H54 (cell line): ENCODE measurements at regions not wholly inside any gene's neighbourhood (a gene's known extent, or its start where the extent isn't known, plus 50 kb on each side); places are given as distances from the start of the nearest gene placed in this dataset.
"Not testable (repeated sequence)": the region's sequence is repeated elsewhere in the genome, so short reads cannot be mapped to it uniquely, and the experiment has no call there.

Source experiments
- DNase-seq: peaks from one replicate; pipeline ENCODE4 v3.0.0; 2011; ENCODE audit warnings: low spot score, mixed read lengths; ENCODE audit not compliant: insufficient read length
- FAIRE-seq: peaks from 3 replicates; lab custom pipeline; 2011; peaks lifted over from hg19 to GRCh38; lab: Jason Lieb, UNC
- POLR2A ChIP-seq: IDR thresholded peaks from 2 replicates; pipeline ENCODE4 v1.6.1; 2011; ENCODE audit warnings: low read depth, mild to moderate bottlenecking, low read length

DNA sequence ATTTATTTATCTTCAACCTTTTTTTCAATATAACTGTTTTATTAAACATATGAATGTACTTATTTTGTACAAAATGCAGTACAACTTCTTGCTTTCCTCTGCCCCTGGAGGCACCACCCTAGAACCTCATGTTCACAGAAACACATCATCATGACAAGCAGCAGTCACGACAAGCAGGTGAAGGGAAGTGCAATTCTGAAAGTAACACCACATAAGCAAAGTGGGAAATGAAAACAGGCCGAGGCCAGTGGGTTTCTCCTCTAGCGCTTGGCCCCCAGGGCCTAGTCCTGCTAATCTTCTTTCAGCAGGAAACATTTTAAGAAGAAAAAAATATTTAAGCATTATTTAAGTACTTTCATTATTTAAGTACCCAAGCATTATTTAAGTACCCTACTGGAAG, 598.1 kb downstream of the SH2D4B start:
- no peak for FAIRE-seq
- DNase-seq = no peak
- no peak for TF ChIP-seq POLR2A

DNA sequence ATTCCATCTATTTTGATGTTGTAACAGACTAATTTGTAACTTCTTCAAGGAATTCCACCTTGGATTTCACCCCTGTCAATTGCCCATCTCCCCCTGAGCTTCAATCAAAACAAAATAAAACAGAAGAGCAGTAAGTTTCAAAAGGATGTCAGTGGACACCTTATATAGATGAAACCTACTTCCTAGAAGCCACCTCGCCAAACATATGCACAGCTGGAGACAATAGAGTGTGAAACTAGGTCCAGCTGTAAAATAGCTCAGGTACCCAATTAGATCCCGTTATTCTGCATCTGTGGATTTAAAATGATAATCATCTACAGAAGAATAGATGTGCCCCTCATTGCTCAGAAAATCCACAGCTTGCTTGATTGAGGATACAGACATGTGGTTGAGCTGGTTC, 598.6 kb downstream of the SH2D4B start:
- FAIRE-seq (no peak), DNase-seq (no peak)
- TF ChIP-seq POLR2A = no peak

DNA sequence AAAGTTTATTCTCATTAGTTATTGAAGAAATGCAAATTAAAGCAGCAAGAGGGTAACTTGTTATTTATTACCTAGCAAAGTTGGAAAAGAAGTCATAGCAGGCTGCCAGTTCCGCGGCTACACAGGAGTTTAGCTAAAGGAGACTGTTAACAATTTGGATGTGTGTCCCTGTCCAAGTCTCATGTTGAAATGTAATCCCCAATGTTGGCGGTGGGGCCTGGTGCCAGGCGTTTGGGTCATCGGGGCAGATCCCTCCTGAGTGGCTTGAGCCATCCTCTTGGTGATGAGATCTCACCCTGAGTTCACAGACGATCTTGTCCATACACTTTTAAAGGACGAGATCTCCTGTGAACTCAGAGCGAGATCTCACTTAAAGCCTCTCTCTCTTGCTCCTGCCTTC, 608.3 kb downstream of the SH2D4B start:
- FAIRE-seq (no peak), DNase-seq (no peak)
- no peak for TF ChIP-seq POLR2A

DNA sequence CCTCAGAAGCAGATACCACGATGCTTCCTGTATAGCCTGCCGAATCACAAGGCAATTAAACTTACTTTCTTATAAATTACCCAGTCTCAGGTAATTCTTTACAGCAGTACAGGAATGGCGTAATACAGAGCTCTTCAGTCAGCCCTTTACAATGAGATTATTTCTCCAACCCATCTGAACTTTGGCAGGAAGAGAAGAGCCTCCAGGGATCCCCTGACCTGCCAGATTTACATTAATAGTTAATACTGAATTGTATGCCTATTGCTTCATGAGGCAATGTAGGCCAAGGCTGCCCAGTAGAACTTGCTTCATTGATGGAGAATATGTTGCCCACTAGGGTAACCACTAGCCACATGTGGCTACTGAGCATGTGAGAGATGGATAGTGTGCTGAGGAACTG, 608.7 kb downstream of the SH2D4B start:
- TF ChIP-seq POLR2A = no peak
- no peak for DNase-seq
- FAIRE-seq = no peak

DNA sequence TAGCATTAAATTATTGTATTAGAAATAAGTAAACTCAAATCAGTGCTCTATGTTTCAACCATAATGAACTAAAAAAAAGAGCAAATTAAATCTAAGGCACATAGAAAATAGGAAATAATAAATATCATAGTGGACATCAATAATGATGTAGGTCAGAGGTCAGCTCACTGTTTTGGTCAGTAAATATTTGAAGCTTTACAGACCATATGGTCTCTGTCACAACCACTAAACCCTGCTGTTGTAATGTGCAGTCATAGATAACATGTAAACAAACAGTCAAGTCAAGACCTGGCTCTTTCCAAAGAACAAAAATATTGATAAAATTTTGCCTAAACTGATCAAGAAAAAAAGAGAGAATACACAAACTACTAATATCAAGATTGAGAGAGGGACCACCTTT, 615.0 kb downstream of the SH2D4B start:
- FAIRE-seq = no peak
- DNase-seq = no peak
- no peak for TF ChIP-seq POLR2A

DNA sequence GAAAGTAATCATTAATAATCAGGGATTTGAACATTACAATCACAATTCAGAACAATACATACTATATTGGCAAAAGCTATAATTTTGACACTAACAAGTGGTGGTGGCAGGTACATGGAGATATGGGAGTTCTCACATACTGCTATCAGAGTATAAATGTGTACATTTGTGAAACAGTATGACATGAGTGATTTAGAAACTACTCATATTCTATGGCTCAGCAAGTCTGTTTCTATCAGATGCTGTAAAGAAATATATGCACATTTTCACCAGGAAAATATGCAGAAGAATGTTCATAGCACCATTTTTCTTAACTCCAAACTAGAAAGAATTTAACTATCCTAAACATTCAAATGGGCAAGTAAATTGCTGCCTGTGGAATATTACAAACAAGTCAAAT, 620.0 kb downstream of the SH2D4B start:
- no peak for DNase-seq
- no peak for TF ChIP-seq POLR2A
- FAIRE-seq = no peak

DNA sequence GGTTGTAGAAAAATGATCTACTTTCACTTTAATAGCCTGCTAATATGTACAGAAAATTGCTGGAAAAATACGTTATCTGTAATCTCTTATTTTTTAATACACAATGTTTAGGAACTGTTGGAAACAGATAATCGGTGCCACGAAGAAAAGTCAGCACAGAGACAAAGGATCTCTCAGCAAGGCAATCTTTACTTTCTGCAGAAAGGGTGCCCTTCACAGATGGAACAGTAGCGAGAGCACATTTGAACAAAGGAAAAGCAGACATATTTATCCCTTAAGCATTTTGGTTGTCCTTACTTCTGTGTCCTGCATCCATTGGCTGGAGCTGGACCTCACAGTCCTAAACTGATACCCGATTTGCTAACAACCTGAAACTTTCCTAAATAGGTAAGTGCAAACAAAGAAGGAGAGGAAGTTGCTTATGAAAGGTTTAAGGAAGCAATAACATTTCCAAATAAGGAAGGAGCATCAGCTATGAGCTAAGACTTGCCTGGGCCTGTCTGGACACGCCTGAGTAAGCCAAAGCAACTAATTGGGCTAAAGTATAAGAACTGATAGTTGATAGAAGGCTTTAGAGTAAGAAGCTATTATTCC, 640.0 kb downstream of the SH2D4B start:
- FAIRE-seq = no peak
- no peak for TF ChIP-seq POLR2A
- no peak for DNase-seq

DNA sequence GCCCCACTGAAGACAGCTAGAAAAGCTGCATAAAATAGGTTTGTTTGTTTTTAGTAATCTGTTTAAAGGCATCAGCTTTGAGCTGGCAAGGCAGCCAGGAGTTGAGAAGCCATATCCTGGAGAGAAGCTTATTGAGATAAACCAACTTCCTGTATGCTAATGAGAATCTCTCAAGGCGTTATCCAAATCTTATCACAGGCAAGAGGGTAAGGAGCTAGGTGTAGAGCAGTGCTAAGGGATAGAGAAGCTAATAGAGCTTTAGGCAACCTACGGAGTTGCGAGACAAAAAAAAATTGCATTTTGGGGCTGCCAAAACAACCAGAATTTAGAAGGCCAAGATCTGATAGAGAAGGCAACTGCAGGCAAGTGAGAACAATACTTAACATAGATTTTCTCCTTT, 641.6 kb downstream of the SH2D4B start:
- FAIRE-seq (no peak), DNase-seq (no peak)
- no peak for TF ChIP-seq POLR2A

DNA sequence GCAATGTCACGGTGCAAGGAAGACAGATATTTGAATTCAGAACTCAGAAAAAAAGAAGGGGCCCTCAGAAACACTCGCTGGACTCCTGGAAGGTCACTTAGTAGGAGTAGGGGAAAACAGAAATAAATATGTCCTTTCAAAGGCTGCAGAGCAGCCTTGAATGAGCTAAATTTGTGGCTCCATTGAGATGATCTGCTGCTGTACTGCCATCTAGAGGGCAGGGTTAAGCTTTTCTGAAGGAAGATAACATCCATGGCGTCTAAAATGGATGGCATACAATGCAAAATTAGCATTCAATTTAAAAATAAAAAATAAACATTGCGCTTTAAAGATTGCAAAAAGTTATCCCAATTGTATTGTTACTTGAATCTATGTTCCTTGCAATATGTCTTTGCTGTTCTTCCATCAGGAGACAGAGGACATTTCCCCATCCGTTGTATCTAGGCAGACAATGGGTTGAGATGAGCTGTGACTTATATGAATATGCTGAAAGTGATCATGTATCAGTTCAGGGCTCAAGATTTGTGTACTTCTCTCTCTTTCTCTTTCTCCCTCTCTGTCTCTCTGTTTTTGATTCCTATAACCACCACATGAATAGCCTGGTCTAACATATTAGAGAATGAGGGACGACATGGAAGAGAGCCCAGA, 642.2 kb downstream of the SH2D4B start:
- FAIRE-seq (peak; percentile 57), DNase-seq (peak; percentile 3)
- no peak for TF ChIP-seq POLR2A

DNA sequence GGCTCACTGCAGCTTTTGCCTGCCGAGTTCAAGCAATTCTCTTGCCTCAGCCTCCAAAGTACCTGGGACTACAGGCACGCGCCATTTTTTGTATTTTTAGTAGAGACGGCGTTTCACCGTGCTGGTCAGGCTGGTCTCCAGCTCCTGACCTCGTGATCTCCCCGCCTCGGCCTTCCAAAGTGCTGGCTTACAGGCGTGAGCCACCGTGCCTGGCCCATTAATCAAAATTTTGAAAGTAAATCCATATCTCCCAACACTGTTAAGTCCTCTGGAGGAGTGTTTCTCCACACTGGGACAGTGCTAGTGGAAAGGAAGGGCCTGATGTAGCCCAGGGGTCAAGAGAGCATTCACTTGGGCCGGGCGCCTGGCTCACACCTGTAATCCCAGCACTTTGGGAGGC, 644.6 kb downstream of the SH2D4B start:
- no peak for TF ChIP-seq POLR2A
- DNase-seq (no peak), FAIRE-seq (no peak)

DNA sequence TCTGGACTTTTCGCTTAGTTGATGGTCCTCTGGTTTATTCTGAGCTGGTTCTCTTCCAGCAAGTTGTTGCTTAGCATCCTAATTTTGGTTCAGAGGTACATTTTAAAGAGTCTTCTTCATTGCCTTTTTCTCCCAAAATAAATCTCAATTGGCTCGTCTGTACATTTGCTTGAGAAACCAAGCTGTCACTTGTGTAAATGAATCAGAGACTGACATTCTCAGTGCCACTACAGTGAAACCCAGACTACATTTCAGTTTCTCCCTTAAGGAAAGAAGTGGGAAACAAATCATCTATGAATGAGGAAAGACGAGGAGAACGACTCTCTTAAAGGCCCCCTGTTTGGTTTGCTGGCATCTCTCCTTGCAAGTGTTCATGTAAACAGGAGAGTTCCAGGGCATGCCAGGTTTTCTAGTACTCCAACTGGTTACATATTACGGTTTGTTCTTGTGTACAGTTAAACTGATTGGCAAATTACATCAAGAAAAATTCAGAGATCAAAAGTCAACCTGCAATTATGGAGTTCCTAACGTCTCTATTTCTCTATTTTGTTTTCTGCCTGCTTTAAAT, 654.6 kb downstream of the SH2D4B start:
- FAIRE-seq = no peak
- no peak for DNase-seq
- no peak for TF ChIP-seq POLR2A

DNA sequence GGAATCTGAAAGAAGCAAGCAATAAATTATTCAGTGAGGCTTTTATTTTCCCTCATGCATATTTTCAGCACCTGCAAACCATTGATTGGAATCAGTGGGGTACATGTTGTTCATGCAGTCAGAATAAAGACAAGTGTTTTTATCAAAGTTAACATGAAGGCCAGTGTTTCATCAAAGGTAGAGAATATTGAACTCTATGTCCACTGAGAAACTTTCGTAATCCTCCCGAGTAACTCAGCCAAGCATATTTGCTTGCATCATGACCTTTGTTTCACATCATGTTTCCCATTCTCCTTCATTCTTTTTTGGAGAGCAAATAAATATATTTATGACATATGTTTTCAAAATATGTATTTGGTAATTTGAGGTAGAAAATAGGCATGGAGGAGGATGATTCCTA, 663.1 kb downstream of the SH2D4B start:
- no peak for DNase-seq
- FAIRE-seq = no peak
- no peak for TF ChIP-seq POLR2A

DNA sequence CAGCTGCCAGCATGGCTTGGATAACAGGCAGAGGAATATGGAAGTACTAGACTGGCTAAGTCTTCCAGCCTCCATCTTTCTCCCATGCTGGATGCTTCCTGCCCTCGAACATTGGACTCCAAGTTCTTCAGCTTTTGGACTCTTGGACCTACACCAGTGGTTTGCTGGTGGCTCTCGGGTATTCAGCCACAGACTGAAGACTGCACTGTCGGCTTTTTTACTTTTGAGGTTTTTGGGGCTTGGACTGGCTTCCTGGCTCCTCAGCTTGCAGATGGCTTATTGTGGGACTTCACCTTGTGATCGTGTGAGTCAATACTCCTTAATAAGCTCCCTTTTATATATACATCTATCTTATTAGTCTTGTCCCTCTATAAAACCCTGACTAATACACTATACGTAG, 667.6 kb upstream of the NRG3 start:
- DNase-seq = not testable (repeated sequence)

DNA sequence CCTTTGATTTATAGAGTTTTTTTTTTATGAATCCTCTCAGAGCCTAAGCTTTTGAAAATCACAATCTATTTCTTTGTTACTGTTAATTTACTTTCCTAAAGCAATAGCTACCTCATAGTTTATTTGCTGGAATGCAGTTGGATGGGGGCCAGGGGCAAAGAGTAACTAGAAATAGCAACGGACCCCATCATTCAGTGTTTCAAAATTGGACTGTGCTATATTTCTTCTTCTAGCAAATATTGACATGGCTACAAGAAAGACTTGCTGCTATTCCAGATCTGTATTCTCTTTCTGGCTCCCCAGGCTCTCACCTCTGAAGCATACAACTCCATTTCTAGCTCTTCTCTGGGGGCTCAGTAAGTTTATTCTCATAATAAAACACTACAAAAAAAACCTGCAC, 661.6 kb upstream of the NRG3 start:
- no peak for TF ChIP-seq POLR2A
- FAIRE-seq (no peak), DNase-seq (no peak)

More for the DNA sequence above, 667.6 kb upstream of the NRG3 start:
- not testable (repeated sequence) for FAIRE-seq

DNA sequence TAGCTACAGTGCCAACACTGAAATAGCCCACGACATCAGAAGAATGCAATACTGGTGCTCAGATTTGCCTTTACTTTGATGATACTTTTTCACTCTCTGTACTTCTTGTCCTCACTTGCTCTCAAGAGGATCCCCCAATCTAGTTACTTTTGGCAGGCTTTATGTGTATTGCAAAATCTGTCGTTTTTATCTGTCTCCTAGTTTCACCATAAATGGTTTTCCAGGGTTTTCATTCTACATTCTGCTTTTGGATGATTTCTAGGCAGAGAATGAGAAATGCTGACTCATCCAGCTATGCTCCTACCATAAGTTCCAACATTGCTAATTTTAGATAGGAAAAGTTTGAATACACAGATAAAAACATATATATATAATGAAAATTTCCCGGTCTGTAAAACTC, 659.5 kb upstream of the NRG3 start:
- no peak for DNase-seq
- no peak for TF ChIP-seq POLR2A
- FAIRE-seq = no peak

DNA sequence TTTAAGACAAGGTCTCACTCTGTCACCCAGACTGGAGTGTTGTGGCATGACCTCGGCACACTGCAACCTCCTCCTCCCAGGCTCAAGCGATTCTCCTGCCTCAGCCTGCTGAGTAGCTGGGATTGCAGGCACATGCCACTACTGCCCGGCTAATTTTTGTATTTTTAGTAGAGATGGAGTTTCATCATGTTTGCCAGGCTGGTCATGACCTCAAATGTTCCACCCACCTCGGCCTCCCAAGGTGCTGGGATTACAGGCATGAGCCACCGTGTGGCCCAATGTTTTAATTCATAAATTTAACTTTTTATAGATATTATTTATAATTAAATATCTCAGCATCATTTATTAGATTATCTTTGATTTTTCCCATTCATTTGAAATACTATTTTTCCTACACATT, 658.0 kb upstream of the NRG3 start:
- DNase-seq (no peak), FAIRE-seq (no peak)
- no peak for TF ChIP-seq POLR2A
